Activated CD4-positive, alpha-beta T cell treated with anti-CD3 and anti-CD28 coated beads, Interleukin-2, amount 10 ng/mL, durations not matched to agents 7 days and 5 days (primary cell): ENCODE measurements at regions not wholly inside any gene's neighbourhood (a gene's known extent, or its start where the extent isn't known, plus 50 kb on each side); places are given as distances from the start of the nearest gene placed in this dataset.

Experiments used
- CTCF ChIA-PET: fragments of 350-600 bp; sonication (Branson Sonifier 250); formaldehyde crosslinking; loops from one replicate; lab custom pipeline; 2021; ENCODE audit warnings: antibody characterized with exemption; lab: Charles Lee
- POLR2A ChIA-PET: fragments of 350-600 bp; sonication (Branson Sonifier 250); formaldehyde crosslinking; loops from one replicate; lab custom pipeline; 2021; ENCODE audit warnings: antibody characterized with exemption; lab: Charles Lee
- DNase-seq: peaks from one replicate; pipeline ENCODE4 v3.0.0-alpha.2; 2020
- H3K27ac Mint-ChIP-seq: one replicate; pipeline ENCODE4 v1.8.0; 2021; ENCODE audit warnings: mild to moderate bottlenecking, moderate library complexity, mixed read lengths
- H3K27me3 Mint-ChIP-seq: one replicate; pipeline ENCODE4 v1.8.0; 2021; ENCODE audit warnings: mixed read lengths
- H3K36me3 Mint-ChIP-seq: one replicate; pipeline ENCODE4 v1.8.0; 2021; ENCODE audit warnings: low read depth, mixed read lengths
- H3K4me1 Mint-ChIP-seq: one replicate; pipeline ENCODE4 v1.8.0; 2021; ENCODE audit warnings: mixed read lengths
- H3K4me3 Mint-ChIP-seq: one replicate; pipeline ENCODE4 v1.8.0; 2021; ENCODE audit warnings: mild to moderate bottlenecking, moderate library complexity, mixed read lengths
- H3K9me3 Mint-ChIP-seq: one replicate; pipeline ENCODE4 v1.8.0; 2021; ENCODE audit warnings: mixed read lengths

DNA sequence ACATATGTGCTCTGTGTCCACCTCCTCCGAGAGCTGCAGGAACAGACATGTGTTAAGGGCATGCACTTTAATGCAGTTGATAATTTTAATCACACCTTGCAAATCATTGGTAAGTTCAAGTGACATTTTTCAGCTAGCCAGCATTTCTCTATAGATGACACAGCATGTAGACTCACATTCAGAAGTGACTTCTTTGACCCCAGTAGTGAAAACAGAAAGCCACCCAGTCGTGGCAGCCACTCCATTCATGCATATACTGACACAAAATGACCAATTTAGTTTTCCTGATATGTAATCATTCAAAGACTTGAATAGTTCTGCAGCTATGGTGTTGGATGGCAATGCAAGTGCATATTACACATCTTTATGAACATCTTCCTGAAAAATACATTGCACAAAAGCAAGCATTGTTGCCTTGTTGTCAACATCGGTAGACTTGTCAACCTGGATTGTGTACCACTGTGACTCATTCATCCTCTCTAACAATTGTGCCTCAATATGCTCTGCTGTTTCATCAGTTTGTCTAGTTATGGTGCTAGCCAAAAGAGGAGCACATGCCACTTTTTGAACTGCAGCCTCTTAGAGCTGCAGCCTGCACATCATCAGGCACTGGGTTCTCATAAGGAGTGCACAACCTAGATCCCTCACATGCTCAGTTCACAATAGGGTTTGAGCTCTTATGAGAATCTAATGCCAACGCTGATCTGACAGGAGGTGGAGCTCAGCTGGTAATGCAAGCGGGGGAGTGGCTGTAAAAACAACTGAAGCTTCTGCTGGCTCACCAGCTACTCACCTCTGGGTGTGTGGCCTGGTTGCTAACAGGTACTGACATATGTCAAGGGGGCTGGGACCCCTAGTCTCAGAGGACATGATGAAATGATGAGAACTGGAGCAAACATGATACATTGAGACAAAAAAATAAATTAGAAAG, 622.0 kb downstream of the PYDC2 start:
- POLR2A ChIA-PET, result no interaction called here
- H3K4me3 Mint-ChIP-seq, result no peak overlapping the region
- no peaks in the 10 kb centered on the region for H3K36me3 Mint-ChIP-seq
- DNase-seq, result no peak
- no peaks in the 10 kb centered on the region for H3K27me3 Mint-ChIP-seq
- no peak overlapping the region for H3K27ac Mint-ChIP-seq
- no peaks in the 10 kb centered on the region for H3K9me3 Mint-ChIP-seq
- CTCF ChIA-PET, result no interaction called here
- H3K4me1 Mint-ChIP-seq, result no peaks in the 10 kb centered on the region
